C4-2B (cell line): ENCODE measurements at regions not wholly inside any gene's neighbourhood (a gene's known extent, or its start where the extent isn't known, plus 50 kb on each side); places are given as distances from the start of the nearest gene placed in this dataset.

Experiments used
- CTCF ChIP-seq: fragments of 450-650 bp; conservative IDR thresholded peaks from 2 replicates; pipeline ENCODE4 v1.5.1; 2017; ENCODE audit warnings: mild to moderate bottlenecking
- ZFX ChIP-seq: fragments of 450-650 bp; IDR thresholded peaks from 2 replicates; pipeline ENCODE4 v1.6.1; 2017

GRCh38 chr4:188370777-188371176 lies 231.5 kb downstream of the TRIML1 start:
- TF ChIP-seq CTCF (no peak), ZFX (no peak)
